SK-N-MC (cell line): ENCODE measurements at regions not wholly inside any gene's neighbourhood (a gene's known extent, or its start where the extent isn't known, plus 50 kb on each side); places are given as distances from the start of the nearest gene placed in this dataset.

Experiments
- DNase-seq: peaks from one replicate; pipeline ENCODE4 v3.0.0-alpha.2; 2011; ENCODE audit warnings: low read depth, low spot score
- H3K27ac ChIP-seq: fragments of 200-600 bp; sonication (generic); 2 replicates; pipeline ENCODE4 v1.5.1; 2016; ENCODE audit warnings: mixed run types
- H3K36me3 ChIP-seq: fragments of 200-600 bp; sonication (generic); 2 replicates; pipeline ENCODE4 v1.6.1; 2017; ENCODE audit warnings: antibody characterized with exemption, low read length, mixed read lengths; ENCODE audit not compliant: insufficient read depth
- H3K4me3 ChIP-seq: fragments of 200-600 bp; sonication (generic); 2 replicates; pipeline ENCODE4 v1.5.1; 2016
- H3K9ac ChIP-seq: fragments of 200-600 bp; sonication (generic); 2 replicates; pipeline ENCODE4 v1.8.0; 2017; ENCODE audit warnings: mixed run types, mixed read lengths; ENCODE audit not compliant: insufficient read length
- H3K9me3 ChIP-seq: fragments of 200-600 bp; sonication (generic); 2 replicates; pipeline ENCODE4 v1.6.1; 2017; ENCODE audit warnings: low read depth, mild to moderate bottlenecking, antibody characterized with exemption, low read length, moderate library complexity, mixed read lengths
- EZH2 ChIP-seq: fragments of 200-600 bp; sonication (generic); IDR thresholded peaks from one replicate; pipeline ENCODE4 v1.6.1; 2017; ENCODE audit warnings: antibody characterized with exemption
- FOXP2 ChIP-seq: optimal IDR thresholded peaks from 2 replicates; pipeline ENCODE3; 2011; ENCODE audit warnings: mild to moderate bottlenecking, moderate library complexity; ENCODE audit not compliant: insufficient read depth; ENCODE audit errors: extremely low read length, control extremely low read depth
- POLR2AphosphoS5 ChIP-seq: IDR thresholded peaks from 2 replicates; pipeline ENCODE4 v1.6.1; 2012; ENCODE audit warnings: mild to moderate bottlenecking, low read depth, low read length, borderline replicate concordance

DNA sequence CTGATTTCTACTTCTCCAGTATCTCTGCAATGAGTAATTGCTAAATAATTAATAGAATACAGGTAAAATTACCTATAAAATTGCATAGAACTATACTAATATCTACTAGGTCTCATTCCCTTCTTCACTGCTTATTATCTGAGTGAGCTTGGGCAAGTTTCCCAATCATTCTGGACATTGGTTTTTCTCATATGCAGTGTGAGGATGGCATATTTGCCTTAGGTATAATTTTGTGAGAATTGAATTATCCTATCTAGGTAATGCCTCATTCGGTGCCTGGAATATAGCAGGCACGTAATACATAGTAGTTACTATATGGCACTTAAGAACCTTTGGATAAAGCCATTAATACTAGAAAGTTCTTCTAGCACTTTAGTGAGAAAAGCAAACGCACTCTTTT lies 434.7 kb downstream of the GATA3 start:
- no peak overlapping the region for H3K4me3 ChIP-seq
- no peak overlapping the region for H3K27ac ChIP-seq
- no peak overlapping the region for H3K9ac ChIP-seq
- DNase-seq = no peak
- no peaks in the 10 kb centered on the region for H3K36me3 ChIP-seq
- TF ChIP-seq POLR2AphosphoS5 = no peak
- no peak for TF ChIP-seq FOXP2
- no peak for TF ChIP-seq EZH2
- H3K9me3 ChIP-seq = no peaks in the 10 kb centered on the region

GRCh38 chr10:8489823-8490222 lies 435.3 kb downstream of the GATA3 start:
- no peak for DNase-seq
- no peak overlapping the region for H3K4me3 ChIP-seq
- no peaks in the 10 kb centered on the region for H3K9me3 ChIP-seq
- no peak for TF ChIP-seq POLR2AphosphoS5
- no peak for TF ChIP-seq EZH2
- no peak for TF ChIP-seq FOXP2
- H3K9ac ChIP-seq = no peak overlapping the region
- no peaks in the 10 kb centered on the region for H3K36me3 ChIP-seq
- no peak overlapping the region for H3K27ac ChIP-seq

DNA sequence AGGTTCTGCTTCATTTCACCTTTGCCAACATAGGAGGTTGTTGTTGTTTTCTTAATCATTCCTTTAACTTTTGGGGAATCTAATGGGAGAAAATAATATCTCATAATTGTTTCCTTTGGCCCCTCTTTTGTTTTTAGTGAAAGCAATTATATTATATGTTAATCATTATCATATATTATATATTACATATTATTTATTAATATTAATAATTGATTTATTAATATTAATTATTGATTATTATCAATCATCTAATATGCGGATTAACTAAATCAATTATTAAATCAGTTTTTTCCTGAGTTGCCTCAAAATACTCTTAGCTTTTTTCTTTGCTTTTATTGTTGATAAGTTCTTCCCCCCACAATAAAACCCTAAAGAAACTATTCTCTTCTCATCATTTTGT lies 443.8 kb downstream of the GATA3 start:
- TF ChIP-seq EZH2 (no peak), FOXP2 (no peak), POLR2AphosphoS5 (no peak)

GRCh38 chr10:8498881-8499280 lies 444.4 kb downstream of the GATA3 start:
- no peak for DNase-seq
- Histone ChIP-seq H3K4me3 (no peak overlapping the region), H3K9ac (no peak overlapping the region), H3K9me3 (no peaks in the 10 kb centered on the region), H3K36me3 (no peaks in the 10 kb centered on the region), H3K27ac (no peak overlapping the region)
- TF ChIP-seq EZH2 = no peak
- TF ChIP-seq POLR2AphosphoS5 = no peak
- TF ChIP-seq FOXP2 = no peak

More for the DNA sequence above, 443.8 kb downstream of the GATA3 start:
- Histone ChIP-seq H3K36me3 (no peaks in the 10 kb centered on the region), H3K9ac (no peak overlapping the region), H3K4me3 (no peak overlapping the region), H3K9me3 (no peaks in the 10 kb centered on the region), H3K27ac (no peak overlapping the region)
- DNase-seq = no peak

DNA sequence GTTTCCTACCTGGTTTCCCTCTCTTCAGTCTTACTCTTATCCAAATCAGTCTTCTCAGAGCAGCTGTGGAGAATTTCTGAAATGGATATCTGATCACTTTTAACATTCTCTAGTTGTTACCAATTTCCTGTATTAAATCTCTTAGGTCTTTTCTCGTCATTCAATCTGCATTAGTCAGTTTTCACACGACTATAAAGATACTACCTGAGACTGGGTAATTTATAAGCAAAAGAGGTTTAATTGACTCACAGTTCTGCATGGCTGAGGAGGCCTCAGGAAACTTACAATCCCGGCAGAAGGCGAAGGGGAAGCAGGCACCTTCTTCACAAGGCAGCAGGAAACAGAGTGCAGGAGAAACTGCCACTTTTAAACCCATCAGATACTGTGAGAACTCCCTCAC lies 444.8 kb downstream of the GATA3 start:
- Histone ChIP-seq H3K36me3 (no peaks in the 10 kb centered on the region), H3K9me3 (no peaks in the 10 kb centered on the region), H3K9ac (no peak overlapping the region), H3K4me3 (no peak overlapping the region), H3K27ac (no peak overlapping the region)
- DNase-seq = no peak
- TF ChIP-seq POLR2AphosphoS5 (no peak), FOXP2 (no peak), EZH2 (no peak)

DNA sequence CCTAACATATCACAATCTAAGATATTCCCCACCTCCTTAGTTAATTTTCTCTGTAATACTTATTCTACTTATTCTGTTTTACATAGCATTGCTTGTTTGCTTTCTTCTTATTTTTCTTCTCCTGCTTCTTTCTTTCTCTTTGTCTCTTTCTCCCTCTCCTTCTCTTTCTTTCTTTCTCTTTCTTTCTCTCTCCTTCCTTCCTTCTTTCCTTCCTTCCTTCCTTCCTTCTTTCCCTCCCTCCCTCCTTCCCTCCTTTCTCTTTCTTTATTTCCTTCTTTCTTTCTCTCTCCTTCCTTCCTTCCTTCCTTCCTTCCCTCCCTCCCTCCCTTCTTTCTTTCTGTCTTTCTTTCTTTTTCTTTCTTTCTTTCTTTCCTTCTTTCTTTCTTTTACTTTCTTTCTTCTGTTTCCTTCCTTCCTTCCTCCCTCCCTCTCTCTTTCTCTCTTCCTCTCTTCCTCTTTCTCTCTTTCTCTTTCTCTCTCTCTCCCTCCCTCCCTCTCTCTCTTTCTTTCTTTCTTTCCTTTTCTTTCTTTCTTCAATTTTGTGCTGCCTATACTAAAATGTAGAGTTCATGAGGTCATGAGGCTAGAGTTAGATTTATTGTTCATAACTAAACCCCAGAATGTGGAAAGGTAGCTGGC lies 445.4 kb downstream of the GATA3 start:
- Histone ChIP-seq H3K9ac (no peak overlapping the region), H3K36me3 (no peaks in the 10 kb centered on the region), H3K4me3 (no peak overlapping the region), H3K9me3 (no peaks in the 10 kb centered on the region), H3K27ac (no peak overlapping the region)
- TF ChIP-seq EZH2 (no peak), FOXP2 (no peak), POLR2AphosphoS5 (no peak)
- DNase-seq = no peak

DNA sequence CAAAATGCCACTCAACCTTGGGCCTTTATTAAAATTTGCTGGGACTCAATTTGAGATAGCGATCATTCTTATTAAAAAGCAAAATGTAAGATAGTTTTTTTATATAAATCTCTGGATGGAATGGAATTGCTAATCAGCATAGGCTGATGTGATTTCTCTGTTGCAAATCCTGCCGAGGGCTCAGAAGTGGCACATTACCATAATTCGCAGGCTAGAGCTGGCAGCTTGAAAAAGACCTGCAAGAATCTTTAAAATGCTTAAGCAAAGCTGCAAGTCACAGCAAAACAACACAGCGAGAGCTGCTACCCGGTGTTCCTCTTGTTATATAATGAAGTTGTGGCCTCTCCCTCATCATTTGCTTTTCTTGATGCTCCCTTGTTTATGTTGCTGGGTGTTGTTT lies 448.1 kb downstream of the GATA3 start:
- TF ChIP-seq POLR2AphosphoS5 = no peak
- no peak for TF ChIP-seq EZH2
- TF ChIP-seq FOXP2 = no peak
- DNase-seq = no peak
- H3K27ac ChIP-seq = no peak overlapping the region
- no peaks in the 10 kb centered on the region for H3K9me3 ChIP-seq
- H3K36me3 ChIP-seq = no peaks in the 10 kb centered on the region
- no peak overlapping the region for H3K4me3 ChIP-seq
- no peak overlapping the region for H3K9ac ChIP-seq

DNA sequence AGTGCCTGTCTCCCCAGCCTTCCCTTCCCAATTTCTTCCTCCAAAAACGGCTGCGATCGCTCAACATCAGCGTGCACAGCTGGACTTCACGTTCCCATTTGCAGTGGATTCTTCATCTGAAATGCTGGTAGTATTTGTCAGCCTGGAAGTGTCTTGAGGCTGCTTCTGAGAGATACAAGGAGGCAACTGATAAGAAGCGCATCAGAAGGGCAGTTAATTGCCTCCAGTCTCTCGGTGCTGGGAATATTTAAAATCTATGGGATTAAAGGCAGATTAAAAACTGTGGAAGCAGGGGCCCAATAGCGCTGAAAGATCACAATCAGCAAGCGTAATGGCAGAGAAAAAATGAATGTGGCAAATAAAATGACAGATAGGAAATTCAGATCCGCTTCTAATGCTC lies 450.0 kb downstream of the GATA3 start:
- H3K4me3 ChIP-seq = no peak overlapping the region
- H3K9me3 ChIP-seq = no peaks in the 10 kb centered on the region
- no peak for DNase-seq
- no peak overlapping the region for H3K27ac ChIP-seq
- no peak overlapping the region for H3K9ac ChIP-seq
- TF ChIP-seq FOXP2 (no peak), POLR2AphosphoS5 (no peak), EZH2 (no peak)
- H3K36me3 ChIP-seq = no peaks in the 10 kb centered on the region

DNA sequence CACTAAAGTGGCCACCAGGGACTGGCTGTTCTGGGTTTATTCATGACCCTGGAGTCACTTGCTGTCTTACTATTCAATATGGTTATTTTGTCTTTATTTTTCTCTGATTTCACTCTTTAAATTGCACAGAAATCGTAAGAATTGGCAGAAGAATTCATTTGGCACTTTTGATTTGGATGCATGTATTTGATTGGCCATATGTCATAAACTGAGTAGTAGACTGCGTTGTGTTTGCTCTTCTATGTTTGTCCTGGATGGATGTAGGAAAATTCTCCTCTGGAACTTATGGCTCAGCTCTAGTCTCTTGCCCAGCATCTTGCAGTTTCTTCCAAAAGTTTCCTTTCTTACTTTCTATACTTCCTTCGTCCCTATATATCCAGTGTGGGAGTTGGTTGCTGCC lies 452.7 kb downstream of the GATA3 start:
- Histone ChIP-seq H3K4me3 (no peak overlapping the region), H3K9ac (no peak overlapping the region), H3K27ac (no peak overlapping the region), H3K9me3 (no peaks in the 10 kb centered on the region), H3K36me3 (no peaks in the 10 kb centered on the region)
- DNase-seq = no peak
- TF ChIP-seq POLR2AphosphoS5 = no peak
- no peak for TF ChIP-seq FOXP2
- no peak for TF ChIP-seq EZH2

DNA sequence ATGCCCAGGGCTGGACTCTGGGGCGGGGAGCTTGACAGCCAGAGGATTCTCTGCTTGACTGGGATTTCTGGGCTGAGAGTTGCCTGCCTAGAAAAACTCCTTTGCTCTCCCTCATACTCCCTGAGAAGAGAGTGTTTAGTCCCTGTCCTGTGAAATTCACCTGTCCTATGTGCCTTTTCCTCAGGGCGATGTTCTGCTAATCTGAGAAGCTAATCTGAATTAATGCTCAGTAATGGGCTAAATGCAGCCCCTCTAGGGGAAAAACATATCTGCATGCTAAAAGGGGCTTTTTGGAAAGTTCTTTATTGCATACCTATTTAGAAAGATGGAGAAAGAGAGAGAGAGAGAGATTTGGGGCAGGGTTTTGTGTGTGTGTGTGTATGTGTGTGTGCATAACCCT lies 454.4 kb downstream of the GATA3 start:
- no peak overlapping the region for H3K9ac ChIP-seq
- no peak overlapping the region for H3K4me3 ChIP-seq
- no peaks in the 10 kb centered on the region for H3K9me3 ChIP-seq
- no peaks in the 10 kb centered on the region for H3K36me3 ChIP-seq
- TF ChIP-seq FOXP2 (no peak), POLR2AphosphoS5 (no peak), EZH2 (no peak)
- no peak overlapping the region for H3K27ac ChIP-seq
- DNase-seq = no peak
